ACHN (cell line): ENCODE measurements at regions not wholly inside any gene's neighbourhood (a gene's known extent, or its start where the extent isn't known, plus 50 kb on each side); places are given as distances from the start of the nearest gene placed in this dataset.

Experiments
- DNase-seq: peaks from one replicate; pipeline ENCODE4 v3.0.0-alpha.2; 2015
- in situ Hi-C: cut with HindIII; loops from 2 replicates; pipeline ENCODE4 v1.10.0; 2017; ENCODE audit warnings: low sequenced_read_pairs, low pct_ligation_motif_present, low pct_unique_long_range_greater_than_20kb

GRCh38 chr15:87294854-87295253, 961.7 kb downstream of the NTRK3 start:
- in situ Hi-C loops, result no loop called here
- DNase-seq, result no peak

GRCh38 chr15:87293031-87293430, 963.5 kb downstream of the NTRK3 start:
- no peak for DNase-seq
- in situ Hi-C loops, result no loop called here

GRCh38 chr15:87287156-87287555, 969.4 kb downstream of the NTRK3 start:
- in situ Hi-C loops, result no loop called here
- no peak for DNase-seq

- peak; percentile 43 for DNase-seq
- in situ Hi-C loops, result no loop called here
Observed at GRCh38 chr15:87269566-87269965, 987.0 kb downstream of the NTRK3 start.

- DNase-seq, result no peak
- in situ Hi-C loops, result no loop called here
Observed at GRCh38 chr15:87268675-87269074, 987.9 kb downstream of the NTRK3 start.

GRCh38 chr15:87267798-87268197, 988.7 kb downstream of the NTRK3 start:
- in situ Hi-C loops, result no loop called here
- peak; percentile 70 for DNase-seq

DNA sequence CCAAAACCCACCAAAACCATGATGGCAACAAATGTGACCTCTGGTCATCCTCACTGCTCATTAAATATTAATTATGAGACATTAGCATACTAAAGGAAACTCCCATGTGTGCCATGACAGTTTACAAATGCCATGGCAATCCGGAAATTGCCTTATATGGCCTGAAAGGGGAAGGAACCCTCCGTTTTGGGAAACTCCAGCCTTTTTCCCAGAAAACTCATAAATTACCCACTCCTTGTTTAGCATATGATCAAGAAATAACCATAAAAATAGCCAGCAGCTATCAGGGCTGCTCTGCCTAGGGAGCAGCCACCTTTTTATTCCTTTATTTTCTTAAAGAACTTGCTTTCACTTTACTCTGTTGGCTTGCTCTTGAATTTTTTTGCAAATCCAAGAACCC, 992.7 kb downstream of the NTRK3 start:
- DNase-seq, result no peak
- in situ Hi-C loops, result no loop called here

DNA sequence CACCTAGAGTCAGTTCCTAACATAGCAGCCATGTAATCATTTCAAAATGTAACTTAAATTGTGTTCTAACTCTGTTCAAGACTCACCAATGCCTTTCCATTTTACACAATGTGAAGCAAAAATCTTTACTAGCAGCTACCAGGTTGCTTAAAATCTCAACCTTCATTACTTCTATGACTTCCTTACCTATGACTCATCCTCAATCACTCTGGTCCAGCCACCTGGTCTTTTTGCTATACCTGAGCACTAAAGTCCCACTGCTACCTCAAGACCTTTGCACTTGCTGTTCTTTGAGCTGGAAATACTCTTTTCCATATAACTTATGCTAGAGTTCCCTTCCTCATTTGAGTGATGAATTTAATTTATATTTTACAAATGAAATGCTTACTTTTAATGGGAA, 993.2 kb downstream of the NTRK3 start:
- no peak for DNase-seq
- in situ Hi-C loops, result no loop called here

DNA sequence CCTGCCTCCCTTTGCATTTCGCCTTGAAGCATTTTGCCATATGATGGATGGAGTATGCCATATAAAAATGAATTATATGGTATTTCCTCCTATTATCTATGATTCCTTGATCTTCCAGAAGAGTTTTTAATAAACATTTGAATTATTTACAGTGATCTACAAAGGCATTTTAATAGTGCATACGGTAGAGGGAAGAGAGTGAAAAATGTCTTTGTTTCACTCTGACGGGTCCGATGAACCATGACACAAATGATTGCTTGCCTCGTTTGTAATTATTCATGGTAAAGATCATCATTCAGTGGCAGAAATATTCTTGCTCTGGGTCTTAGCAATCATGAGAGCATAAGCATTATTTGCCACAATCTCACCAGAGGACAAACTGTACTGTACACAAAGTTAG, 1010.9 kb downstream of the NTRK3 start:
- in situ Hi-C loops, result no loop called here

GRCh38 chr15:87243474-87243873, 1013.1 kb downstream of the NTRK3 start:
- in situ Hi-C loops, result no loop called here

More for the DNA sequence above, 1010.9 kb downstream of the NTRK3 start:
- DNase-seq, result no peak

GRCh38 chr15:87239582-87240230, 1016.8 kb downstream of the NTRK3 start:
- in situ Hi-C loops, result no loop called here
- DNase-seq, result no peak

More at GRCh38 chr15:87243474-87243873, 1013.1 kb downstream of the NTRK3 start:
- DNase-seq, result no peak

DNA sequence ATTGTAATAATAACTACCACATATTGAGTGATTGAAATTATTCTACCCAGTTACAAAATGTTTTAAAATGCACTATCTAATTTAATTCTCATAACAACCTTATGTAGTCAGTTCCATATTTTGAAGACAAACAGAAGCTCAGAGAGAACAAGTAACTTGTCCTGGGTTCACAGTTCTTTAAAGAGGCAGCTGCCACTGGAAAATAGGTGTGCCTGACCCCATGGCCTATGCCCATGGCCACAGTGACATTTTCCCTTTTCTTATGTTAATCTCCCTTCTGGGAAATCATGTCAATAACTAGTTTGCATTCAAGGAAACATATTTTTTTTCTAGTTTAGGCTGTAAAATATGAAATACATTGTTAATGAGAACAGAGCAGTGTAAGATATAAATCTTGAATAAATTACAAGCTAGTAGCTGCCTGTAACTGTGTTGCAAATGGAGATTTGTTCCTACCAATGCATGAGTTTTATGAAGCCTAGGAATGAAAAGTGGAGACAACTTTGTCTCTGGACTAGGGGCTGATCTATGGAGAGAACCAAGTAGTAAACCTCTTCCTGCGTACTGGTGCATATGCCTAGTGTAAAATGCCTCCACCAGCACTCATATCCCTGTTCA, 1018.0 kb downstream of the NTRK3 start:
- in situ Hi-C loops, result no loop called here
- no peak for DNase-seq

DNA sequence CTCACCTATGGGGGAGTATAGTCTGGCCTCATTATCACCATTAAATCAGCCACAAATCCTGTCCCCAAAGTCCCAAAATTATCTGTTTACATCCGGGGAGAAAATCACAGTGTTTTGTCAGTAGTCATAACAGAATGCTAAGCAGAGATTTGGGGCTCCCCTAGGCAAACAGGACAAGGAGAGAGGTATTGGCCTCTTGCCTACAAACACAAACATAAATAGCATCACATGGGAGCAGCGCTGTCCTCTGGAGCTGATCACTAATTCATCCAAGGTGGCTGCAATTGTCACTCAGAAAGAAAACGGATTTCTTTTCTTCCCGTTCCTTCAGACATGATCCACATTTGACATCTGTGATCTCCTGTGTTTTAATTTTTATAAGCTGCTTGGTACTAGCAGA, 1028.1 kb downstream of the NTRK3 start:
- no peak for DNase-seq
- in situ Hi-C loops, result no loop called here

- DNase-seq, result no peak
- in situ Hi-C loops, result no loop called here
Observed at GRCh38 chr15:87227846-87228245, 1028.7 kb downstream of the NTRK3 start.

DNA sequence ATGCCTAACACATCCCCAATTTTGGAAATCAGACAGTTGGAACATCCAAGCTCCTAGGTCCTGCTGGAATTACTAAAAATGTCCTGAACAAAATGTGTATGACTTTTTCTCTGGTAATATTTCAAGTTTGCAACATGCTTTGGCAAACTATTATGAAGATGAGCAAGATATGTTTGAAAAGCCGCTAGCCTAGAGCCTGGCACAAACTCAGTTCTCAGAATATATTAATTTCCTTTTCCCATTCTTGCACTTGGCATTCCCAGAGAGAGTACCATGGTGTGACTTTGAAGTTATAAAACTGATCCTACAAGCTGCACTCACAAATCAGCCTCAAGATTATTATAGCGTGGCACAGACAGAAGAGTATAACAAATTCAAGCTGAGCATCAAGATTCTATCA, 1031.1 kb downstream of the NTRK3 start:
- DNase-seq, result no peak
- in situ Hi-C loops, result no loop called here

DNA sequence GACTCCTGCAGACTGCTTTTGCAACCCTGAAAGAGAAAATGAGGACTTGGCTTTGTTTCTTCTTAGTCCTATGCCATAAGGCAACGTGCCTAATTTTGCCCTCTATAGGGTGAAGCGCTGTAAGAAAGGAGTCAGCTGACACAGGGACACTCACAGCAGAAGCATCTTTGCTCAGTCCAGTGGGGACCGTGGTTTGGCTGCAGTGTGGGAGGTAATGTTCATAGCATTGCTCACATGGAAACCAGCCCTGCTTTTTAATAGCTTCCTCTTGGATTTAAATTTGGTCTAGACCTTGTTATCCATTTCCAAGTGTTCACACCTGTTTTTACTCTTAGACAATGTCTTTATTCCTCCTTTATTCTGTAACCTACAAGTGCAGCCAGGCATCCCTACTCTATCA, 1032.1 kb downstream of the NTRK3 start:
- DNase-seq, result peak; percentile 1
- in situ Hi-C loops, result no loop called here

DNA sequence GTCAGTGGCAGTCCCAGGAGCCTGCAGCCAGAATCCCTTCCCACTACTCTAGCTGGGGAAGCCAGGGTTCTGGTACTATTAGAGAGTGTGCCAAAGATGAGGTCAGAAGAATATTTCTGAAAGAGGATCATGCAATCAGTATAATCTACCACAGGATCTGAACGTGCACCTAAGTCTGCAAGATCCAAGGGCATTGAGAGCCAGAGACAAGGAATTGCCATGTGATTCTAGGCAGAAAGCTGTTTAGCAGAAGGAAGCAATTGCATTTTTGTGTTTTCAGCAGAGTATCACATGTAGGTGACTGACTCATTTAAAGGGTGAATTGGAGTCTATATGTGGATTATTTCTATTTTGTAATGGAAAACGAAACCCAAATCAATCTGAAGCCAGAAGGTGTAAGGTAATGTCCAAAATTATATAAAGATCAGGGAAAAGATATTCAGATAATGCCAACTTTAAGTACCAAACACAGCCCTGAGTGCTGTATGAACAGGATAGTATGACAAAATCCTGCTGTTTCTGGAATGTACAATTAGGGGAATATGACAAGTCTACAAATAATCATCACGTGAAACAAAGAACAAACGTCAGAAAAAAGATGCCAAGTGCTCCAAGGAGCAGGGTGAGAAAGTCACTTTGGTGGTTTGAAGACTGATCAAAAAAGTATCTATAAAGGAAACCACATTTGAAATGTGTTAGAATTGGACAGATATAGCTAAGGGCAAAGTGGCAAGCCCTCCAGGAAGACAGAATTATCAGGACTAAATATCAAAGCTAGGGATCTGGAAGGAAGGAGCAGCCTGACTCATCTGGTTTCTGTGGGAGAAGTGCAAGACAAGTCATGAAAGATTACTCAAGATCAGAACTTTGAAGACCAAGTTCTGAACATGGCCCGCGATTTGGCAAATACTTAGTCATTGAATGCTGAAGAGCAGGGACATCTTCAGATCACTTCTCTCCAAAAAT, 1036.6 kb downstream of the NTRK3 start:
- in situ Hi-C loops, result no loop called here
- DNase-seq, result no peak

- no peak for DNase-seq
- in situ Hi-C loops, result no loop called here
Observed at GRCh38 chr15:87215100-87215499, 1041.4 kb downstream of the NTRK3 start.

GRCh38 chr15:87213626-87214025, 1042.9 kb downstream of the NTRK3 start:
- DNase-seq, result no peak
- in situ Hi-C loops, result no loop called here
